ENCODE measurements at regions not wholly inside any gene's neighbourhood (a gene's known extent, or its start where the extent isn't known, plus 50 kb on each side); places are given as distances from the start of the nearest gene placed in this dataset.

- TF ChIP-seq CTCF (IDR thresholded peaks at IDR 0.05 in 8 of 11, conservative IDR thresholded peaks at IDR 0.05 in 3 of 11), result no peak
- TF ChIP-seq POLR2A (IDR thresholded peaks at IDR 0.05), result no peak
Observed at GRCh38 chr16:52238710-52239109, 308.2 kb downstream of the TOX3 start.
